ENCODE measurements at regions not wholly inside any gene's neighbourhood (a gene's known extent, or its start where the extent isn't known, plus 50 kb on each side); places are given as distances from the start of the nearest gene placed in this dataset.
"Not testable (repeated sequence)": the region's sequence is repeated elsewhere in the genome, so short reads cannot be mapped to it uniquely, and the experiment has no call there.

DNA sequence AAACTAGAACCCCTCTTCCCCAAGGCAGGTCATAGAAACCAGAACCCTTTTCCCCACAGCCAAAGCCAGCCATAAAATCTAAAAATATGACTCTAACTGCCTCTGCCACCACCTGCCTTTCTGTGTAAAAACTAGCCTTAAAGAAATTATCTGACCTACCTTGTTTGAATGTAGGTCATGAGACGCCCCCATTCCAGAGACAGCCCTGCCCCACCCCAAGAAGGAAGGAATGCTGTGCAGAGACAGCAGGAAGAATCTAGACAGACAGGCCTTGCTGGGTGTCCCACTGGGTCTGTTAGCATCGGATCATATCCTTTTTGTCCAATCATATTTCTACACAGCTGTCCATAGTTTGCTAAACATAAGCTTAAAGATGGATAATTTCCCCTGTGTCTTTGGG, 128.4 kb upstream of the RAB4A start:
- no peak overlapping the region for H3K27ac ChIP-seq
- TF ChIP-seq, protein P1, sequence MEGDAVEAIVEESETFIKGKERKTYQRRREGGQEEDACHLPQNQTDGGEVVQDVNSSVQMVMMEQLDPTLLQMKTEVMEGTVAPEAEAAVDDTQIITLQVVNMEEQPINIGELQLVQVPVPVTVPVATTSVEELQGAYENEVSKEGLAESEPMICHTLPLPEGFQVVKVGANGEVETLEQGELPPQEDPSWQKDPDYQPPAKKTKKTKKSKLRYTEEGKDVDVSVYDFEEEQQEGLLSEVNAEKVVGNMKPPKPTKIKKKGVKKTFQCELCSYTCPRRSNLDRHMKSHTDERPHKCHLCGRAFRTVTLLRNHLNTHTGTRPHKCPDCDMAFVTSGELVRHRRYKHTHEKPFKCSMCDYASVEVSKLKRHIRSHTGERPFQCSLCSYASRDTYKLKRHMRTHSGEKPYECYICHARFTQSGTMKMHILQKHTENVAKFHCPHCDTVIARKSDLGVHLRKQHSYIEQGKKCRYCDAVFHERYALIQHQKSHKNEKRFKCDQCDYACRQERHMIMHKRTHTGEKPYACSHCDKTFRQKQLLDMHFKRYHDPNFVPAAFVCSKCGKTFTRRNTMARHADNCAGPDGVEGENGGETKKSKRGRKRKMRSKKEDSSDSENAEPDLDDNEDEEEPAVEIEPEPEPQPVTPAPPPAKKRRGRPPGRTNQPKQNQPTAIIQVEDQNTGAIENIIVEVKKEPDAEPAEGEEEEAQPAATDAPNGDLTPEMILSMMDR (conservative IDR thresholded peaks at IDR 0.05) = no peak

DNA sequence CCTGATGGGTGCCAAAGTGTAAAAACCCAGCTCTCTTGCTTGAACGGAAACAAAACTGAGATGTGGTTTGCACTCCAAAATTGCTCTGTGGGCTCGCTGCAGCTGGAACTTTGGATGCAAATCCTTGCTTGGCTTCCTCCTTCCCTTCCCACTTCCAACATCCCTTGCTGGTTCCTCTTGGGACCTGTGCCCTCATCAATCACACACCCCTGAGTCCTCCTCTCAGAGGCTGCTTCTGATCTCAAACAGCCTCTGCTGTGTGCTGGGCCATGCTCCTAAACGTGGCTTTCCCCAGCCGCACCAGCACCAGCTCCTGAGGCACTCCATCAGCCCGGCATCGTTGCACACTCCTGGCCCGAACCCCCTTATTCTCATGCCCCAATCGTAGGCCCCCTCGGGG, 124.3 kb upstream of the RAB4A start:
- no peak overlapping the region for H3K27ac ChIP-seq
- TF ChIP-seq, protein P1 (conservative IDR thresholded peaks at IDR 0.05) = no peak

DNA sequence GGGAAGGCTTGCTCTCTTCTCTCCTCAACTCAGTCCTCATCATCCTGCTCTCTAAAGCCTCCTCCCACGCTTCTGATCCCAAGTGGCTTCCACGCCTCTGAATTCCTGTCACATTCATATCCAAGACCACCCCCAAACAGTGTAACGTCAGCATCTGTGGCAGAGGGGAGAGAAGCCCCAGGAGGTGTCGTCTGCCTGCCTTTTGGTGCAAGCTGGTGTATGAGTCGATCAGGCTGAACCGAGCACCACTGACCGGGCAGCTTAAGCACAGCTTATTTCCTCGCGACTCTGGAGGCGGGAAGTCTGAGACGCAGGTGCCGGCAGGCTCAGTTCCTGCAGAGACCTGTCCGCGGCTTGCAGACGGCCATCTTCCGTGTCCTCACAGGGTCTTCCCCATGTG, 123.8 kb upstream of the RAB4A start:
- TF ChIP-seq, protein P1 (conservative IDR thresholded peaks at IDR 0.05) = no peak
- no peak overlapping the region for H3K27ac ChIP-seq

DNA sequence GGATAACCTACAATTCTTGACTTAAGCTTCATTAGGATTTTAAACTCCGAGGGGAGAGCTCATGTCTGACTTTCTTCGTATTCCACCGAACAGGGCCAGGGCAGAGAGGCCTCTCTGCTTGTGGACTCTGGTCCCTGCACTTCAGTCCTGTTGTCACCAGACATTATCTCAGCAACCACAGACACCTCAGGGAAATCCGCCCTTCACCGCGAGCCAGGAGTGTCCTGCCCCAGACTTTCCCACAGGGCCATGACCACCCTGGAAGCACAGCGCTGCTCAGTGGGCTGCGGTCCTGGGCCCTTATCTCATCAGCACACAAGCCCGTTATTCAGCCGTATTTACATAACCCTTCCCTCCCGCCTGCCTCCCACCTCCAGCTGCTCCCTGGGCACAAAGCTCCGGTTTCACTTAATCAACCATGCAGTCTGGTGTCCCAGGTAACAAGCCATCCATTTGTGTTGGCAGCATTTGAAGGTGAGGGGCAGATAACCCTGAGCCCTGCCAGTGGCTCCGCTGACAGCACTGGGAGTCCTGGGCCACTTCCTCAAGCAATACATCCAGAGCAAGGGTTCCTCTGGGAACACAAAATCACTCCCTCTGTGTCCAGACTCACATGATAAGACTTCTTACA, 122.8 kb upstream of the RAB4A start:
- TF ChIP-seq, protein P1 (conservative IDR thresholded peaks at IDR 0.05) = no peak
- H3K27ac ChIP-seq = 0 out of 2 replicates have a peak overlapping the region, but pooled peaks have one; percentile 2

DNA sequence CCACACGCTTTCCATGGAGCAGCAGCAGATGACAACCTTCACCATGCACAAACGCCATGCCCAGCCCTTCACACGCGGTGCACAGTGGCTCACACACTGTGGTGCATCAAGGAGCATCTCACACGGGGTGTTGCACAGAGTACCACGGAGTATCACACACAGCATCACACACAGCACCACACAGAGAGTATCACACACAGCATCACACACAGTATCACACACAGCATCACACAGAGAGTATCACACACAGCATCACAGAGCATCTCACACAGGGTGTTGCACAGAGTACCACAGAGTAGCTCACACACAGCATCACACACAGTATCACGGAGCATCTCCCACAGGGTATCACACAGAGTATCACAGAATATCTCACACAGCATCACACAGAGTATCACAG, 122.2 kb upstream of the RAB4A start:
- 0 out of 2 replicates have a peak overlapping the region, but pooled peaks have one; percentile 2 for H3K27ac ChIP-seq
- TF ChIP-seq, protein P1 (conservative IDR thresholded peaks at IDR 0.05) = no peak

DNA sequence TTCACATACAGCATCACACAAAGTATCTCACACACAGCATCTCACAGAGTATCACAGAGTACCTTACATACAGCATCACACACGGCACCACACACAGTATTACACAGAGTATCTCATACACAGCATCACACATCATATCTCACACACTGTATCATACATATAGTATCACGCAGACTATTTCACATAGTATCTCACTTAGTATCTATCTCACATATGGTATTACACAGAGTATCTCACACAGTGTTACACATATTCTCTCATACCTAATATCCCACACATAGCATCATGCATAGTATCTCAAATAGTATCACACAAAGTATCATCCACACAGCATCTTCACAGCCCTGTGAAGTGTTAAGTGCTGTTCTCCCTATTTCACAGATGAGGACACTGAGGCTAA, 121.5 kb upstream of the RAB4A start:
- TF ChIP-seq, protein P1 (conservative IDR thresholded peaks at IDR 0.05) = no peak
- no peak overlapping the region for H3K27ac ChIP-seq

DNA sequence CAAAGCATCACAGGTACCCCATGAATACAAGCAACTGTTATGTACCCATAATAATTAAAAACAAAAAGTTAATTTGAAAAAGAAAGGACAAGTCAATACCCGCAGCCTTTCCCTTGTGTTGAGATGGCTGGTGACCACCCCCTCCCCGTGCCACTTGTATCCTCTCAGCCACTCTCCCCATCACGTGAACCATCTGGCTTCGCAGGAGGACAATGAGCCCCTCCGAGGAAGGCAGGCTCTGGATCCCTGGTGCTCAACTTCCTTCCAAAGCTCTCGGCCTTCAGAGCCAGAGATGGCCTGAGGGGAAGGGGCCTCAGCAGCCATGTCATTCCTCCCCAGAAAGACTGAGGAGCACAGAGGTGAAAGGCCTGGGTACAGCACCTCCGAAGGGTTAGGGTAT, 120.4 kb upstream of the RAB4A start:
- TF ChIP-seq, protein P1 (conservative IDR thresholded peaks at IDR 0.05) = no peak
- no peak overlapping the region for H3K27ac ChIP-seq

DNA sequence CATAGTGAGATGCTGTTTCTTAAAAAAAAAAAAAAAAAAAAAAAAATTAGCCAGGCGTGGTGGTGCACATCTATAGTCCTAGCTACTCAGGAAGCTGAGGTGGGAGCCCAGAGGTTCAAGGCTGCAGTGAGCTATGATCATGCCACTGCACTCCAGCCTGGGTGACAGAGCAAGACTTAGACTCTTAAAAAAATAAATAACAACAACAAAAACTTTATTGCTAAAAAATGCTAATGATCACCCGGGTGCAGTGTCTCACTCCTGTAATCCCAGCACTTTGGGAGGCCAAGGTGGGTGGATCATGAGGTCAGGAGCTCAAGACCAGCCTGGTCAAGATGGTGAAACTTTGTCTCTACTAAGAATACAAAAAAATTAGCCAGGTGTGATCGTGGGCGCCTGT, 119.5 kb upstream of the RAB4A start:
- not testable (repeated sequence) for H3K27ac ChIP-seq
